Keratinocyte (primary cell): ENCODE measurements at regions not wholly inside any gene's neighbourhood (a gene's known extent, or its start where the extent isn't known, plus 50 kb on each side); places are given as distances from the start of the nearest gene placed in this dataset.

Experiments used
- DNase-seq: peaks from one replicate; pipeline ENCODE4 v3.0.0-alpha.2; 2011; ENCODE audit warnings: low read depth, missing footprints, low spot score
- FAIRE-seq: peaks from 2 replicates; lab custom pipeline; 2011; peaks lifted over from hg19 to GRCh38; lab: Jason Lieb, UNC
- H2AFZ ChIP-seq: 2 replicates; pipeline ENCODE4 v1.6.0; 2012; ENCODE audit warnings: low read length, control low read depth, inconsistent platforms; ENCODE audit not compliant: control insufficient read depth
- H3K27ac ChIP-seq: 2 replicates; pipeline ENCODE4 v1.5.1; 2011; ENCODE audit warnings: low read length; ENCODE audit not compliant: control insufficient read depth, insufficient read depth
- H3K27me3 ChIP-seq: 3 replicates; pipeline ENCODE4 v1.6.0; 2011; ENCODE audit warnings: low read length; ENCODE audit not compliant: control insufficient read depth, insufficient read depth; ENCODE audit errors: extremely low read depth
- H3K36me3 ChIP-seq, 2 experiments: 2 replicates in 1 of 2; 3 replicates in 1 of 2; pipeline ENCODE4 v1.5.1; 2011; ENCODE audit warnings: low read length in 2 of 2, mild to moderate bottlenecking in 1 of 2; ENCODE audit not compliant: control insufficient read depth in 2 of 2, insufficient read depth in 2 of 2; ENCODE audit errors: extremely low read depth in 1 of 2
- H3K4me1 ChIP-seq: 3 replicates; pipeline ENCODE4 v1.5.1; 2011; ENCODE audit warnings: low read length; ENCODE audit not compliant: control insufficient read depth, insufficient read depth; ENCODE audit errors: extremely low read depth
- H3K4me2 ChIP-seq: 3 replicates; pipeline ENCODE4 v1.6.0; 2011; ENCODE audit warnings: low read depth, low read length; ENCODE audit not compliant: control insufficient read depth, insufficient read depth; ENCODE audit errors: extremely low read depth
- H3K4me3 ChIP-seq, 3 experiments: fragments of 200-600 bp in 1 of 3; sonication (generic) in 1 of 3; 2 replicates in 2 of 3; 3 replicates in 1 of 3; pipeline ENCODE4 v1.5.1; 2011 to 2016; ENCODE audit warnings: low read length in 3 of 3, mild to moderate bottlenecking in 3 of 3, control low read depth in 2 of 3, inconsistent platforms in 1 of 3, low read depth in 1 of 3, mixed read lengths in 1 of 3, mixed run types in 1 of 3, moderate library complexity in 1 of 3; ENCODE audit not compliant: control insufficient read depth in 2 of 3, insufficient read depth in 2 of 3; ENCODE audit errors: extremely low read depth in 1 of 3
- H3K79me2 ChIP-seq: 2 replicates; pipeline ENCODE4 v1.6.0; 2012; ENCODE audit warnings: low read length; ENCODE audit not compliant: control insufficient read depth, insufficient read depth
- H3K9ac ChIP-seq: 3 replicates; pipeline ENCODE4 v1.6.0; 2011; ENCODE audit warnings: low read length; ENCODE audit not compliant: control insufficient read depth, insufficient read depth; ENCODE audit errors: extremely low read depth
- H3K9me1 ChIP-seq: 3 replicates; pipeline ENCODE4 v1.6.0; 2011; ENCODE audit warnings: low read length; ENCODE audit not compliant: control insufficient read depth, insufficient read depth; ENCODE audit errors: extremely low read depth
- H3K9me3 ChIP-seq: 2 replicates; pipeline ENCODE4 v1.5.1; 2012; ENCODE audit warnings: low read depth, low read length; ENCODE audit not compliant: control insufficient read depth
- H4K20me1 ChIP-seq: 3 replicates; pipeline ENCODE4 v1.6.0; 2011; ENCODE audit warnings: low read length; ENCODE audit not compliant: control insufficient read depth, insufficient read depth; ENCODE audit errors: extremely low read depth
- CTCF ChIP-seq, 3 experiments: IDR thresholded peaks in 1 of 3; conservative IDR thresholded peaks in 1 of 3; optimal IDR thresholded peaks in 1 of 3; 2 replicates in 2 of 3; 3 replicates in 1 of 3; pipeline versions ENCODE3 to v1.5.1; 2011; ENCODE audit warnings: low read length in 3 of 3, mild to moderate bottlenecking in 3 of 3, moderate library complexity in 2 of 3, control low read depth in 1 of 3, inconsistent platforms in 1 of 3; ENCODE audit not compliant: insufficient read depth in 2 of 3; ENCODE audit errors: extremely low read depth in 1 of 3
- EZH2 ChIP-seq: IDR thresholded peaks from one replicate; pipeline ENCODE4 v1.6.1; 2012; ENCODE audit warnings: inconsistent platforms, mild to moderate bottlenecking, low read length, moderate library complexity
- dilution Hi-C: fragments of 300-500 bp; cut with MboI; formaldehyde crosslinking; loops from one replicate; pipeline ENCODE4 v1.7.0; 2020; ENCODE audit warnings: low sequenced_read_pairs; ENCODE audit not compliant: extremely low pct_ligation_motif_present

DNA sequence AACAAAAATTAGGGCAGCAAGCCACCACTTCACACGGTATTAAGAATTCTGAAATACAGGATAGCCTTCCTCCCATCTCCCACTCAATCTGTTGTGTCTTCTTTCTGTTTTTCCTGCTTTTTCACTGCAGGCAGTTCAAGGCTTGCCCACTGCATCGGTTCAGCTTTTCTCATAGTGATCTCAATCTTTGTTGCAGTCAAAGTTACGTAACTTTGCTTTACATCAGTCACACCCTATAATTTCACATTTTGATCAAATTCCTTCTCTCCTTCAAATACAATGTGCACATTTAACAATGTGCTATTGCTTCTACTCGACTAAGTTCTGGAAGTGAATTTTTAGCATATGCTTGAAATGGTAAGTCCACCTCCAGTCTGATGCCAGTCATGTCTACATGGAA lies 217.6 kb downstream of the EFCAB11 start:
- Histone ChIP-seq H3K36me3 (no peaks in the 10 kb centered on the region), H3K4me2 (peak overlapping the region; percentile 17), H3K9ac (no peak overlapping the region), H2AFZ (peak overlapping the region; percentile 62), H3K79me2 (no peaks in the 10 kb centered on the region), H3K4me3 (no peak overlapping the region), H3K27me3 (no peaks in the 10 kb centered on the region), H3K27ac (no peak overlapping the region), H4K20me1 (no peaks in the 10 kb centered on the region), H3K9me1 (no peaks in the 10 kb centered on the region), H3K9me3 (no peaks in the 10 kb centered on the region), H3K4me1 (peaks cover 6% of the 10 kb centered on the region)
- DNase-seq (no peak), FAIRE-seq (peak; percentile 76)
- dilution Hi-C loops, result no loop called here
- TF ChIP-seq CTCF (optimal IDR thresholded peaks at IDR 0.05 in 1 of 3, IDR thresholded peaks at IDR 0.05 in 1 of 3, conservative IDR thresholded peaks at IDR 0.05 in 1 of 3; ENCODE audit: extremely low read depth in 1 of 3, insufficient read depth in 2 of 3, low read length in 3 of 3), result no peak
- TF ChIP-seq EZH2, result no peak

DNA sequence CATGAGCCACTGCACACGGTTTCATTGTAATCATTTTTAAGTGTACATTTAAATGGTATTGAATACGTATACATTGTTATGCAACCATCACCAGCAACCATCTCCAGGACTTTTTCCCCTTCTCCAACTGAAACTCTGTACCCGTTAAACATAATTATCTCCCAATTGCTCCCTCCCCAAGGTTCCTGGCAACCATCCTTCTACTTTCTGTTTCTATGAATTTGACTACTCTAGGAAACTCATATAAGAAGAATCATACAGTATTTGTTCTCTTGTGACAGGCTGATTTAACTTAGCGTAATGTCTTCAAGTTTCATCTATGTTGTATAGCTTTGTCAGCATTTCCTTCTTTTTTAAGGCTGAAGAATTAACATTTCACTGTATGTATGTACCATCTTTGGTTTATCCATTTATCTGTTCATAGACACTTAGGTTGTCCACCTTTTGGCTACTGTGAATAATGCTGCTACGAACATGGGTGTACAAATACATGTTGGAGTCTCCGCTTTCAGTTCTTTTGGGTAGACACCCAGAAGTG lies 223.1 kb downstream of the EFCAB11 start:
- Histone ChIP-seq H3K4me2 (no peak overlapping the region), H3K9ac (no peak overlapping the region), H3K36me3 (no peaks in the 10 kb centered on the region), H3K79me2 (no peaks in the 10 kb centered on the region), H3K27me3 (no peaks in the 10 kb centered on the region), H2AFZ (no peak overlapping the region), H3K4me3 (no peak overlapping the region), H3K4me1 (no peaks in the 10 kb centered on the region), H4K20me1 (no peaks in the 10 kb centered on the region), H3K27ac (no peak overlapping the region), H3K9me3 (no peaks in the 10 kb centered on the region), H3K9me1 (no peaks in the 10 kb centered on the region)
- DNase-seq (no peak), FAIRE-seq (no peak)
- no peak for TF ChIP-seq CTCF (optimal IDR thresholded peaks at IDR 0.05 in 1 of 3, IDR thresholded peaks at IDR 0.05 in 1 of 3, conservative IDR thresholded peaks at IDR 0.05 in 1 of 3; ENCODE audit: extremely low read depth in 1 of 3, insufficient read depth in 2 of 3, low read length in 3 of 3)
- dilution Hi-C loops, result no loop called here
